NOMO-1 (cell line): ENCODE measurements at regions not wholly inside any gene's neighbourhood (a gene's known extent, or its start where the extent isn't known, plus 50 kb on each side); places are given as distances from the start of the nearest gene placed in this dataset.
A peak's percentile ranks its signal among the peaks of the same experiment; 100 is the strongest.

Source experiments
- DNase-seq, 2 experiments: peaks; one replicate each; lab custom pipeline; 2025; ENCODE audit not compliant: unreplicated experiment in 2 of 2; lab: John Stamatoyannopoulos, UW

GRCh38 chr11:92882828-92883611 is 86.4 kb upstream of the MTNR1B start:
- no peak for DNase-seq

- DNase-seq, result no peak
Measured at GRCh38 chr11:92885600-92885999, 83.9 kb upstream of the MTNR1B start.

- peak in 1 of 2 experiments; percentile 3 for DNase-seq
Measured at GRCh38 chr11:92886243-92886905, 83.1 kb upstream of the MTNR1B start.

GRCh38 chr11:92888696-92889095 is 80.8 kb upstream of the MTNR1B start:
- DNase-seq, result no peak

- DNase-seq, result no peak
Measured at GRCh38 chr11:92890846-92891245, 78.6 kb upstream of the MTNR1B start.

- no peak for DNase-seq
Measured at GRCh38 chr11:92892802-92893684, 76.4 kb upstream of the MTNR1B start.

- DNase-seq, result no peak
Measured at GRCh38 chr11:92894197-92894596, 75.3 kb upstream of the MTNR1B start.

- no peak for DNase-seq
Measured at GRCh38 chr11:92897487-92897886, 72.0 kb upstream of the MTNR1B start.

- DNase-seq, result no peak
Measured at GRCh38 chr11:92902417-92902816, 67.0 kb upstream of the MTNR1B start.

DNA sequence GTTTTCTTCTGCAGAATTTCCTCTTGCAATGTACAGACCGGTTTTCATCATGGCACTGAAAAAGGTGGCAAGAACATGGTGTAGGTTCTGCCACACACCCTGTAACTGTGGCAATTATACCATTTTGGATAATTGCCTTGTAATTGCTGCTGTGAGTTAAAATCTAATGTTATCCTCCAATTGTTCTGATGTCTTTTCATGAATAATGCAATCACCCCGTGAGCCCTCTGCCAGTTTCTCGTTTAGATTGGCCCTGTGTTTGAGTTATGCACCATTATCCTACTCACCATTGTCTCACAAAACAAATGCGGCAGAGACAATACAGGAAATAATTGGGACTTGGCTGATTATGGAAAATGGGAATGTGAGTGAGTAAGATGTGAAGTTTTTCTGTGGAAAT is 61.8 kb upstream of the MTNR1B start:
- no peak for DNase-seq

DNA sequence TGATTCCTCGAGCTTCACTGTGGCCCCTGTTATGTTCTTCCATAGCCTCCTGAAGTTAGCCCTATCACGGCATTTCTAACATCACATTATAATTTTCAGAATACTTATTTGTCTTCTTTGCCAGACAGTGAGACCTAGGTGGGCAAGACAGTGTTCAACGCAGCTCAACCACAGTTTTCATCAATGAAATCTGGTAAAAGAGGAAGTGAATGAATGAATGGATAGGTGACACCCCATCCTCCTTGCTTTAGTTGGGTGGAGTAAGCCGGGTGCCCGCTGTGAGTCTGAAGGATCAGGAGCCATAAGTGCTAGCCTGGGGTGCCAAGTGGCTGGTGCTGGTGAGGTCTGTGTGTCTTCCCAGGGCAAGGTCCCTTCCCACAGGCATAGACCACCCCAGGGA is 60.2 kb upstream of the MTNR1B start:
- no peak for DNase-seq

- DNase-seq, result no peak
Measured at GRCh38 chr11:92911478-92911877, 58.0 kb upstream of the MTNR1B start.

DNA sequence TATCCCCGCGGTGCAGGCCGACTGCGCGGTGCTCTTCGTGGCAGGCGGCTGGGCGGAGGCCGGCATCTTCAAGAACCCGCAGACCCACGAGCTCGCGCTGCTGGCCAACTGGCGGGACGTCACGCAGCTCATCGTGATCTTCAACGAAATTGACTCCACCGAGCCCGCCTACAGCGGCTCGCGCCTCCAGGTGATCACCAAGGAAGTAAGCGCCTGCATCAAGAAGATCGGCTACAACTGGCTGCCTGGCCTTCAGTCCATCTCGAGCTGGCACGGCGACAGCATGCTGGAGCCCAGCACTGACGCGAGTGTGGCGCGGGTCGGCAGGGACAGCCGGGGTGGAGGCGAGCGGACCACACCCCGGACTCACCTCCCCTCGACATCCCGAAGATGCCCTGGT is 53.9 kb upstream of the MTNR1B start:
- no peak for DNase-seq

- DNase-seq, result no peak
Measured at GRCh38 chr11:92916299-92916698, 53.2 kb upstream of the MTNR1B start.

- no peak for DNase-seq
Measured at GRCh38 chr11:92917927-92918326, 51.5 kb upstream of the MTNR1B start.

DNA sequence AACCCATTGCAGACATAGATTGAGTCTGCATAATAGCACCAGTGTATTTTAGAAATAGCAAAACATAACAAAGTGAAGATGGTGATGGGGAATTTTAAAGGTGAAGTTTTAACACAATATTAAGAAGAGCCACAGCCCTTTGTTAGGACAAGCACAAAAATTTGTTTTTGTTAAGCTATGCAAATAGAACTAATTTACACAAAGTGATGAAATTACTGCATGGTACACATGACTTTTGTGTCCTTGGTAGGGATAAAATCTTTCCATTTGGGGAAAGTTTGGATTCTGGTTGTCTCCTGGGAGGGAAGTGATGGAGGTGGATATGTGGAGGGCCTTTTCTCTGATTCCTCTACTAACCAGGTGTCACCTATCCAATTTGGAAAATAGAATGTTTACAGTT is 50.4 kb upstream of the MTNR1B start:
- no peak for DNase-seq
